LNCaP clone FGC (cell line): ENCODE measurements at regions not wholly inside any gene's neighbourhood (a gene's known extent, or its start where the extent isn't known, plus 50 kb on each side); places are given as distances from the start of the nearest gene placed in this dataset.
A peak's percentile ranks its signal among the peaks of the same experiment; 100 is the strongest.

Source experiments
- DNase-seq: peaks from one replicate; pipeline ENCODE4 v3.0.0-alpha.2; 2011; ENCODE audit warnings: low read depth
- H3K4me3 ChIP-seq: 2 replicates; pipeline ENCODE4 v1.5.1; 2011; ENCODE audit warnings: mild to moderate bottlenecking, low read depth, low read length, control low read depth
- TF ChIP-seq, protein P1 (sequence below): IDR thresholded peaks from 2 replicates; pipeline ENCODE4 v1.5.1; 2012; ENCODE audit warnings: mild to moderate bottlenecking; ENCODE audit not compliant: control insufficient read depth, insufficient read depth; ENCODE audit errors: extremely low read depth

DNA sequence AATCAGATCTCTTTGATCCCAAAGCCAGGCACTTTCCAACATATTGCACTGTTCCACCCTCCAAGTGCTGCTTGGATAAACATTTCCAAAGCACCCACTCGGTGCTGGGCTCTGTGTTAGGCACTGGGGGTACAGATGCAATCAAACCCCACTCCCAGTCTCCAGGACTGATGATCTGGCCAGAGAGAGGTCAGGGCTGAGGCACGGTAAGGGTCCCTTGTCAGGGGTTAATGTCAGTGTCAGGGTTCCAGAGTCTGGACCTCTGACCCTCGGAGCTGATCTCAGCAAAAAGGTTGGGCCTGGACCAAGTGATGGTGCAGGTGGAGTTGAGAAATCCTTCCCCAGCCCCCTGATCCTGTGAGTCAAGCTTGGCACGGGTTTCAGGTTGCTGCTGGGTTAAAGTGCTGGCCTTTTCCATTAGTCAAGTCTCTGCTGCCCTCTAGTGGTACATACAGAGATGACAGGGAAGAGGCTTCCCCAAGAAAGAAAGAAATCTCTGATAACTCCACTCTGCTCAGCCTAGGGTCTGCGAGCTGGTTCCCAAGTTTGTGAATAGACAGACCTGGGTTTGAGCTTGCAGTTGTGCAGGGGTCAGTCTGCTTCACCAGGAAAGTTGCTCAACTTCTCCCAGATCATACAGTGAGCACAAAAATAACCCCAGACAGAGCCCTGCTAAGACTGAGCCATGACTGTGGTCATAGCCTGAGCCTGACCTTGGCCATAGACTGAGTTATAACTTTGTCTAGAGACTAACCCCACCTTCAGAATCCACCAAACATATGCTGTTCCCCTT is 74.6 kb downstream of the DMRTA2 start:
- DNase-seq: peak; percentile 38
- no peak overlapping the region for H3K4me3 ChIP-seq
- TF ChIP-seq, protein P1, sequence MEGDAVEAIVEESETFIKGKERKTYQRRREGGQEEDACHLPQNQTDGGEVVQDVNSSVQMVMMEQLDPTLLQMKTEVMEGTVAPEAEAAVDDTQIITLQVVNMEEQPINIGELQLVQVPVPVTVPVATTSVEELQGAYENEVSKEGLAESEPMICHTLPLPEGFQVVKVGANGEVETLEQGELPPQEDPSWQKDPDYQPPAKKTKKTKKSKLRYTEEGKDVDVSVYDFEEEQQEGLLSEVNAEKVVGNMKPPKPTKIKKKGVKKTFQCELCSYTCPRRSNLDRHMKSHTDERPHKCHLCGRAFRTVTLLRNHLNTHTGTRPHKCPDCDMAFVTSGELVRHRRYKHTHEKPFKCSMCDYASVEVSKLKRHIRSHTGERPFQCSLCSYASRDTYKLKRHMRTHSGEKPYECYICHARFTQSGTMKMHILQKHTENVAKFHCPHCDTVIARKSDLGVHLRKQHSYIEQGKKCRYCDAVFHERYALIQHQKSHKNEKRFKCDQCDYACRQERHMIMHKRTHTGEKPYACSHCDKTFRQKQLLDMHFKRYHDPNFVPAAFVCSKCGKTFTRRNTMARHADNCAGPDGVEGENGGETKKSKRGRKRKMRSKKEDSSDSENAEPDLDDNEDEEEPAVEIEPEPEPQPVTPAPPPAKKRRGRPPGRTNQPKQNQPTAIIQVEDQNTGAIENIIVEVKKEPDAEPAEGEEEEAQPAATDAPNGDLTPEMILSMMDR: peak; percentile 85

DNA sequence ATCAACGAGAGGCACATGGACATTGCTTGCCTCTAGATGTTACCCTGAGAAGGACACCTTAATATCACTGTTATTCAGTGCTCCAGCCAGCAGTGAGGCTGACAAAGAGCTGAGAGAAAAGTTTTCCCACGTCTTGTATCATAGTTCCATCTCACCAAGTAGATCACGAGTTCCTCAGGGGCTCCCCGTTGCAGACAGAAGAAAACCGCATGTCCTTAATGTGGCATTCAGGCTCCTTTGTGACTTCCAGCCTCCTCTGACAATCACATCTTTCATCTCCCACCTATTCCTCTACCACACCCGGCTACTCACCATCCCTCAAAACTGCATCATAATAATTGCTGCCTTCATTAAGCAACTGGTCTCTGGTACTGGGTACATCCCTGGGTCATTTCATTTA is 75.3 kb downstream of the DMRTA2 start:
- no peak for DNase-seq
- TF ChIP-seq, protein P1: no peak
- H3K4me3 ChIP-seq: no peak overlapping the region

DNA sequence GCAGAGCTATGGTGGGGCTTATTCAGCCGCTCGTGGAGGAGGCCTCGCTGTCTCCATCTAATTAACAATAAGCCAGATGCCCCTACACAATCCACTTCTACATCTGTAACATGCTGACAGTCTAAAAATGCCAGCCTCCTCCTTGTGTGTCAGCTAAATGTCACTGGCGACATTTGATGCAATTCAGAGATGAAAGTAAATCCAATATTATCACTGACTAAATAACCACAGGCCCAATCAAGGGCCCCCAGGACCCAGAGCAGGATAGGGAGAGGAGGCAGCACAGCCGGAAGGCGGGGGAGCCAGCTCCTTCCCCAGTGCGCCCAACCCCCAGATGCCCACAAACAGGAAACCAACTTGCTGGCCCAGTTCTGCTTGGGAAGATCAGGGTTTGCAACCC is 76.6 kb downstream of the DMRTA2 start:
- DNase-seq: no peak
- TF ChIP-seq, protein P1: no peak
- H3K4me3 ChIP-seq: no peak overlapping the region

DNA sequence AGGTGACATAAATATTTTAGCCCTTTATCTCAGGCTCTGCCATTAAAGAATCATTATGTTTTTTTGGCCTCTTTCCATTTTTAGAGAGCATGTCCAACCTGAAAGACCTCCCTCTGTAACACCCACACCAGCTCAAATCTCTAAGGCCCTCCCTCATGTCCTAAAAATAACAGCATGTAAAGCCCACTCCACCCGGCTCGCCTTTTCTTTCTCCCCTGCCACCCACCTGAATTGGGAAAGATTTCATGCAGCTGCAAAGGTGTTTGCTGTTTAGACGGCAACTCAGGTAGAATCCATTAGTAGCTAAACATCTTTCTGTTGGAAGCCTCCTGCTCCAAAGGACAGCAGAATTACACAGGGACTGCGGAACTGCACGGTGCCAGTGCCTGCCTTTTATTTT is 79.9 kb downstream of the DMRTA2 start:
- no peak for DNase-seq
- H3K4me3 ChIP-seq: no peak overlapping the region
- TF ChIP-seq, protein P1: no peak

DNA sequence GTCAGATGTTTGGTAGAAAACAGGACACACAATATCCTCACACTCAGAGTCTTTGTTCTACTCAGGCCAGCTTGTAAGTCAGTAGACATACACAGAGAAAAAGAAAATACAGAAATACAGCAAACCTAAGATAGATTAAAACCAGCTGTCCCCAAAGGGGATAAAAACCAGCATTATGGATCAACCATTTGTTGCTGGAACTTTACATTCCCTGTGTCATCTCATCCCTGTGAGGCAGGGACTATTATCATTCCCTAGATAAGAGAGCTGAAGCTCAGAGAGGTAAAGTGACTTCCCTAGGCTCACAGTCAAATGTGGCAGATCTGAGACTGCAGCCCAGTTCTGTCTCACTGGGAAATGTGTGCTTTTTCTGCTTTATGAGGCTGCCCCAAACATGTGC is 80.7 kb downstream of the DMRTA2 start:
- TF ChIP-seq, protein P1: no peak
- DNase-seq: no peak
- no peak overlapping the region for H3K4me3 ChIP-seq

DNA sequence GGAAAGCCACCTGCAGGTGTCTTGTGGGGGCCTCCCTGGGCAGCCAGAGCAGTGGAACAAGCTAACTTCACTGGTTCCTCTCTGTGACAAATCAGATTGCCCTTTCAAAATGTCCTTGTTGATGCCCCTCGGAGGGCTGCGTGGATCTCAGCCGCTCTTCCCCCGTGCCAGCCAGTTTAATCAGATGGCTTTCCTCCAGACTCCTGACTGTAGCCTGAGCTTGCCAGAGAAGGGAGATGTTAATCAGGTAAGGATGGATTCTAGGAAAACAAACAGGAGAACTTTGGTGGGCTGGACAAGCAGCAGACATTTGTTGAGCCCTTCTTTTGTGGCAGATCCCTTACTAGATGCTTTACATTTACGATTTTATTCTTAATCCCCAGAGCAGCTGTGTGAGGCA is 88.2 kb downstream of the DMRTA2 start:
- no peak overlapping the region for H3K4me3 ChIP-seq

More for the DNA sequence above, 88.2 kb downstream of the DMRTA2 start:
- DNase-seq: no peak
- TF ChIP-seq, protein P1: no peak
